Stimulated activated effector memory CD8-positive, alpha-beta T cell treated with anti-CD3 and anti-CD28 coated beads, Interleukin-12 subunit alpha, Interleukin-12 subunit beta, amount 100 ng/mL, for 72 hours (primary cell): ENCODE measurements at regions not wholly inside any gene's neighbourhood (a gene's known extent, or its start where the extent isn't known, plus 50 kb on each side); places are given as distances from the start of the nearest gene placed in this dataset.

Experiments used
- ATAC-seq: fragments of 150-1000 bp; cut with Tn5 transposase; 2 replicates; pipeline ENCODE4 v1.10.0; 2021
- DNase-seq, 2 donors: peaks; one replicate each; pipeline ENCODE4 v3.0.0; 2021 to 2022; ENCODE audit warnings: low spot score in 2 of 2
- H3K27ac Mint-ChIP-seq: one replicate; pipeline ENCODE4 v1.8.0; 2022; ENCODE audit warnings: mild to moderate bottlenecking, mixed read lengths
- H3K36me3 Mint-ChIP-seq: one replicate; pipeline ENCODE4 v1.8.0; 2022; ENCODE audit warnings: mild to moderate bottlenecking, mixed read lengths
- H3K4me1 Mint-ChIP-seq: one replicate; pipeline ENCODE4 v1.8.0; 2022; ENCODE audit warnings: mixed read lengths
- H3K4me3 Mint-ChIP-seq: one replicate; pipeline ENCODE4 v1.8.0; 2022; ENCODE audit warnings: mild to moderate bottlenecking, mixed read lengths
- H3K9me3 Mint-ChIP-seq: one replicate; pipeline ENCODE4 v1.8.0; 2022; ENCODE audit warnings: mixed read lengths

DNA sequence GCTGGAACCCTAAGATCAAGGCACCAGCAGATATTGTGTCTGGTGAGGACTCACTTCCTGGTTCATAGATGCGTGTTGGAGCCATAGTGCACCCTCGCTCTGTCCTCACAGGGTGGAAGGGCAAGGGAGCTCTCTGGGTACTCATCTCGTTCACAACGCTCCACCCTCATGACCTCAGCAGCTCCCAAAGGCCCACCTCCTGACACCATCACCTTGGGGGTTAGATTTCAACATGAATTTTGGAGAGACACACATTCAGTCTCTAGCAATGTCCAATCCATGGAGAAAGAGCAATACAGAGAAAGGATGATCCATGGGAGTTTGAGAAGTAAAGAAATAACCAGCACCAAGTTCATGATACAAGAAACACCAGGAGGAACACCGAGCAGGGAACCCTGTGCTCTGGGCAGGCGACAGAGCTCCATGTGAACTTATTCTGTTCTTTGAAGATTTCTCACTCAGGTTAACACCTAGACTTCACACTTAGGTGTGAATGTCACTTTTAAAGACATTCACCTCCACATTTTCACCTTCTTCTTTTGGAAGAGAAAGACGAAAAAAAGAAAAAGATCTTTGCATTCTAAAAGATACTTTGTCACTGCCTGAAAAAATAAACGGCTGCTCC lies 171.8 kb upstream of the FAM9B start:
- Mint-ChIP-seq H3K9me3 (no peaks in the 10 kb centered on the region), H3K4me3 (peak overlapping the region; percentile 43), H3K4me1 (peaks cover 20% of the 10 kb centered on the region)

DNA sequence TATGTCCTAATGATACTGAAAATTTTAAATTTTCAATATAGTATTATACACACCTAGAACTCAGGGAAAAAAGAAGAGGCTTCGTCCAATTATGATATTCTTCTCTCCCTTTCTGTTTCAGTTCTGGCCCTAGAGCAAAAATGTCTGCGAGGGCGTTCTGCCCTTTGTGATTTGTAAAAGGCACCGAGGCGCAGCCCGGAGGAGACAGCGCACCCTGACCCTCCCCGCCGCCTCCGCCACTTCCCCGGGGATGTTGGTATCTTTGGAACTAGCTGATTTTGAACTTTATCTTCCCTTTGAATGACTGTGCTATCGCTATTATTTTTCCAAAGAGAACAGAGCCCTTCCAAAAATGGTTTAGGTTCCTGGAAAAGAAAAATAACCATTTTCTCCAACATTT lies 173.2 kb upstream of the FAM9B start:
- H3K36me3 Mint-ChIP-seq, result no peaks in the 10 kb centered on the region
- no peaks in the 10 kb centered on the region for H3K9me3 Mint-ChIP-seq
- ATAC-seq, result no peak
- no peak overlapping the region for H3K27ac Mint-ChIP-seq
- no peak for DNase-seq
- H3K4me3 Mint-ChIP-seq, result no peak overlapping the region
- peaks cover 20% of the 10 kb centered on the region for H3K4me1 Mint-ChIP-seq

More for the DNA sequence above, 171.8 kb upstream of the FAM9B start:
- Mint-ChIP-seq H3K36me3 (no peaks in the 10 kb centered on the region), H3K27ac (peak overlapping the region; percentile 16)
- peak; percentile 60 for ATAC-seq
- DNase-seq, result no peak

DNA sequence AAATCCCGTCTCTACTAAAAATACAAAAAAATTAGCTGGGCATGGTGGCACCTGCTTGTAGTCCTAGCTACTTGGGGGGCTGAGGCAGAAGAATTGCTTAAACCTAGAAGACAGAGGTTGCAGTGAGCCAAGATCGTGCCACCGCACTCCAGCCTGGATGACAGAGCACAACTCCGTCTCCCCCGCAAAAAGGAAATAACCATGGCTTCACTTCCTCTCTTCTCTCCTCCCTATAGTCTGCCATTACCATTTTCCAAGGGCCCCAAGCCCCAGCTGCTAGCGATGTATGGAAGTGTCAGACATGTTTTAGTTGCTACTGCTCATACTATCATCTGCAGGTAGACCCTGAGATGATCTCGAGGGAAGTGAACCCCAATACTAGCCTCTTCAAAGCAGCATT lies 177.3 kb upstream of the FAM9B start:
- Mint-ChIP-seq H3K4me1 (peaks cover 7% of the 10 kb centered on the region), H3K36me3 (no peaks in the 10 kb centered on the region), H3K4me3 (no peak overlapping the region), H3K27ac (no peak overlapping the region), H3K9me3 (no peaks in the 10 kb centered on the region)
- no peak for ATAC-seq
- DNase-seq, result no peak

DNA sequence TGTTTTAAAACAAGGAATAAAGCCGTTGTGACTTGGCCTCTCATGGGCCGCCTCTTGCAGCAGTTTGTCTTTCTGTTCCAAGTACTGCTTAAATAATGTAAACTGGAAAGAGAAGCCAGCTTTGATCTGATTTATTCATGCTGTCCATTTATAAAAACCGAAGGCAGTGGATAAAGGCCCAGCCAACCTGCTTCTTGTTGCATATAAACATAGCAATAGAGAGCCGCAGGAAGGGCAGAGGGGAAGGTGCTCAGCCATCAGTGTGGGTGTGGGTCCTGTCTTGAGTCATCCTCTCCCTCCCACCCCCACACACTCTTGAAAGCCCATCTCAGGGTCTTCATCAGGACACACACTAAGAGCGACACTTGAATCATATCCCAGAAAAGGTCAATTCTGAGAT lies 187.9 kb upstream of the FAM9B start:
- H3K4me1 Mint-ChIP-seq, result no peaks in the 10 kb centered on the region
- no peak overlapping the region for H3K27ac Mint-ChIP-seq
- H3K9me3 Mint-ChIP-seq, result no peaks in the 10 kb centered on the region
- H3K36me3 Mint-ChIP-seq, result no peaks in the 10 kb centered on the region
- H3K4me3 Mint-ChIP-seq, result no peak overlapping the region
- DNase-seq (no peak), ATAC-seq (no peak)

DNA sequence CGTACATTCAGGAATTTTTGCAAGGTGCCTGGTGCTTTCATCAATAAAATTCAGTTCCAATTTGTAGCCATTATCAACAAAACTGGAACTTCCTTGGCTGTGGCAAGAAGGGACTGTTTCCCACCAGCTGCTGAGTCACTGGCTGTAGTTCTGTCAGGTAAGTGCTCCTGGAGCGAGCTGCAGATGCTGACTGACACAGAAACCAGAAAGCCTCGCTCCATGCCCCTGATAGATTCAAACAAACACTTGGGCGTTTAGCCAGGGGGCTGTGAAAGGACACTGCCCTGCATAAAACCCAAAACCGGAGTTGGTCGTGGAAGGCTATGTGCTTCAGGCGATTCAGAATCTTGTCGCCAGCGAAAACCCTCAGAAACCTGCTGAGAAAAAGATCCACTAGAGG lies 188.4 kb upstream of the FAM9B start:
- Mint-ChIP-seq H3K4me3 (no peak overlapping the region), H3K9me3 (no peaks in the 10 kb centered on the region), H3K27ac (no peak overlapping the region), H3K4me1 (no peaks in the 10 kb centered on the region), H3K36me3 (no peaks in the 10 kb centered on the region)
- no peak for DNase-seq
- no peak for ATAC-seq

DNA sequence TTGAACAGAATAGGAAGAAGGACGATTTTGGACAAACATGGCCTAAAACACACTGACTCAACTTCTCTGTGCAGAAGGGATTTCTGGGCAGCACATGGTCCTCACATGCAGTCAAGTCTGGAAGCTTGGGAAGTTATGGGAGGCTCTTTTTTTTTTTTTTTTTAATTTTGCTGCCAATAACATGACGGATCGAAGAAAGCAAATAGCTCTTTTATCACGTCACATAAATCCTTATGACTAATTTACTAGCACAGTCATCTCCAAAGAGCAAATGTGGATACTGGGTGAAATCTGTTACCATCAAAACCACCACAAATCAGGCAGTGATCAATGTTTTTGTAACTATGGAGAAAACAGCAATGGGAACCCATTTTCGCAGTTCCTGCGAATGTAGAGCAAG lies 193.3 kb upstream of the FAM9B start:
- DNase-seq, result no peak
- Mint-ChIP-seq H3K4me1 (peaks cover 9% of the 10 kb centered on the region), H3K36me3 (no peaks in the 10 kb centered on the region), H3K4me3 (no peak overlapping the region), H3K9me3 (no peaks in the 10 kb centered on the region), H3K27ac (no peak overlapping the region)
- no peak for ATAC-seq

DNA sequence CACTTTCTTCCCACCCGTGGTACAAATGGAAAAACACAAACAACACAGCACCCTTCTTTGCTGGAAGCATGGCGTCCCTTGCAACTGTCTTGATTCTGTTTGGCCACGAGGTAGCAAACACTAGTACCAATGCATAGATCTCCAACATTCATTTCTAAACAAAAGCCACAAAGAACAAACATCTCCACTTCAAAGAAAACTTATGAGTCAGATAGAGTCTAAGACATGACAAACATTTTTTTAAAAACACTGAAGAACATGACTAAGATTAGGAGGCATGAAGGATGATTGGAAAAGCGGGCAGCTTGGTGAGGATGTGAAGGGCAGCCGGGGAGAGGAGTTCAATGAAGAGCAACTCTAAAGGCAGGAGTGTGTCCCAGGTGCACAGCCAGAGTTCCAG lies 197.6 kb upstream of the FAM9B start:
- ATAC-seq, result peak; percentile 93
- no peak for DNase-seq
- no peak overlapping the region for H3K27ac Mint-ChIP-seq
- no peaks in the 10 kb centered on the region for H3K36me3 Mint-ChIP-seq
- H3K9me3 Mint-ChIP-seq, result no peaks in the 10 kb centered on the region
- H3K4me3 Mint-ChIP-seq, result no peak overlapping the region
- H3K4me1 Mint-ChIP-seq, result peaks cover 9% of the 10 kb centered on the region

DNA sequence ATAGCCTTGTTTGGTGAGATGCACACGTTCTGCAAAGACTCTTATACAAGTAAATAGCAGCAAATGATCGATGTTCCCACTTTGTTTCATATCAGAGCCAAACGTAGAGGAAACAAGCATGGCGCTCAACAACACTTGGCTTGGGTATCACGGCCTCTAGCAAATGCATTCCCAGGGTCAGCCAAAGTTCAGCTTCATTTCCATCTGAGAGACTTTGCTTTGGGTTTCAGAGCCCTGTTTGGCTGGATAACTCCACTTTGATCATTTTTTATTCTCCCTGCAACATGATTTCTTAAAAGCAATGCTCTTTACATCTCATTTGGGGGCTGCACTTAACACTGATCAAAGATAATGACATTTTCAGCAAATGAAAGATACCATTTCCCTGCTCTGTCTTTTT lies 199.2 kb upstream of the FAM9B start:
- no peaks in the 10 kb centered on the region for H3K36me3 Mint-ChIP-seq
- H3K9me3 Mint-ChIP-seq, result no peaks in the 10 kb centered on the region
- H3K4me3 Mint-ChIP-seq, result no peak overlapping the region
- DNase-seq, result no peak
- ATAC-seq, result no peak
- peaks cover 9% of the 10 kb centered on the region for H3K4me1 Mint-ChIP-seq
- H3K27ac Mint-ChIP-seq, result no peak overlapping the region

DNA sequence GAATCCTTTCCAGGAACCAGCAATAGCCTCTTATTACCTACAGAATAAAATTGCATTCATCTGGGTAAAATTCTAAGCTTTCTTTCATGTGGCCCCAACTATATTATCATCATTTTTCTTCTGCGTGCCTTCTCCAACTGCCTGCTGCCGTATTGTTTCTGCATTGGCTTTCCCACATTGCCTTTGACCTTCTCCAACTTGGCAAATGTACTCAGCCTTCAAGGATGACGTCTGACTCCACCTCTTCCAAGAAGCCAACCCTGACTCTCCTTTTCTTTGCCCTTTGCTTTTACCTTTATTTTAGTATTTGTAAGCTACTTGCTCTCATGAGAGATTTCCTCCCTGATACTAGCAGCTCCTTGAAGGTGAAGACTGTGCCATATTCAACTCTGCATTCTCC lies 200.4 kb upstream of the FAM9B start:
- no peaks in the 10 kb centered on the region for H3K36me3 Mint-ChIP-seq
- H3K4me3 Mint-ChIP-seq, result no peak overlapping the region
- H3K4me1 Mint-ChIP-seq, result peaks cover 9% of the 10 kb centered on the region
- ATAC-seq (no peak), DNase-seq (no peak)
- no peaks in the 10 kb centered on the region for H3K9me3 Mint-ChIP-seq
- peak overlapping the region; percentile 50 for H3K27ac Mint-ChIP-seq

DNA sequence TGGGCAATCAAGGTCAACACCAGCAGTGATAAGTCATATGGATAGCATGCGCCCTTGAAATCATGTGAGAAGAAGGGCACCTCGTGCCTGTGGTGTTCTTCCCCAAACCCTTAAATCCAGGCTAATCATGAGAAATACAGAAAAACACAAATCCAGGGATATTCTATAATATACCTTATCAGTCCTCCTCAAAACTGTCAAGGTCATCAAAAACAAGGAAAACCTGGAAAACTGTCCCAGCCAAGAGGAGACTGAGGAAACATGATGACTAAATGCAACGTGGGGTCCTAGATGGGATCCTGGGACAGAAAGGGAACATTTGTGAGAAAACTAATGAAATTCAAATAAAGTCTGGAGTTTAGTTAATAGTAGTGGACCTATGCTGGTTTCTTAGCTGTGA lies 201.8 kb upstream of the FAM9B start:
- Mint-ChIP-seq H3K27ac (no peak overlapping the region), H3K9me3 (no peaks in the 10 kb centered on the region), H3K4me1 (peaks cover 9% of the 10 kb centered on the region), H3K4me3 (no peak overlapping the region), H3K36me3 (no peaks in the 10 kb centered on the region)
- DNase-seq, result no peak
- ATAC-seq, result no peak

DNA sequence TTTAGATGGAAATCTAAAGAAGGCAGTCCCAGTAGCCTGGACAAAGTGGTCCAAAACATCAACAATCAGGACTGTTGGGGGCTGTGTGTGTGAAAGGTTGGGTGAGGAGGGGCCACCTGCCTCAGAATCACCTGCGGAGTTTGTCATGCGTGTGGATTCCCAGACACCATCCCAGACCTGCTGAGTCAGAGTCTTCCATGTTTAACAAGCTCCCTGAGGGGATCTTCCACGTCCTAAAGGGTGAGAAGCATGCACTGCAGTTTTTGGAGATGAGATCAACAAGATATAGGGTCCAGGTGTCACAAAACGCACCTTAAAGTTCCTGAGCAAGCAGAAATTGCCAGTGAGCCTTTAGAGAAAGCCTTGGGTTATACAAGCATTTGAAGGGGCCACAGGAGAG lies 207.0 kb upstream of the FAM9B start:
- no peak overlapping the region for H3K4me3 Mint-ChIP-seq
- no peak for DNase-seq
- H3K9me3 Mint-ChIP-seq, result no peaks in the 10 kb centered on the region
- no peak overlapping the region for H3K27ac Mint-ChIP-seq
- ATAC-seq, result no peak
- no peaks in the 10 kb centered on the region for H3K36me3 Mint-ChIP-seq
- H3K4me1 Mint-ChIP-seq, result no peaks in the 10 kb centered on the region

DNA sequence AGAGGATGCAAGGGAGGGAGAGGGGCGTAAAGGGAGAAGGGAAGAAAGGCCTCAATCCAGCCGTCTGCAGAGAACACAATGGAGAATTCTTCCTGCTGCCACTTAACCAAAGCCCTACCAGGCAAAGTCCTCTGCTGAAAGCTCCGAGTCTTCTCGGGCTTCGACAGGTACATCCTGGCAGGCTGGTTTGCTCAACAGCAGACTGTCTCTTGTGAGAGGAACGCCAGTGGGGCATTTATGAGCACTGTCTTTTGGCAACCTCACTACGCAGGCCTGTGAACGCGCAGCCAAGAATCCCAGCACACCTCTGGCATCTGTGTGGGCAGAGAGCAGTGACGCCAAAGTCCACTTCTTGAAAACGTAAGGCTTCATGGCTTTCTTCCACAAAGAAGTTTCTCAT lies 207.5 kb upstream of the FAM9B start:
- no peaks in the 10 kb centered on the region for H3K9me3 Mint-ChIP-seq
- no peak overlapping the region for H3K4me3 Mint-ChIP-seq
- no peak for DNase-seq
- H3K4me1 Mint-ChIP-seq, result no peaks in the 10 kb centered on the region
- no peak for ATAC-seq
- H3K27ac Mint-ChIP-seq, result no peak overlapping the region
- H3K36me3 Mint-ChIP-seq, result no peaks in the 10 kb centered on the region

DNA sequence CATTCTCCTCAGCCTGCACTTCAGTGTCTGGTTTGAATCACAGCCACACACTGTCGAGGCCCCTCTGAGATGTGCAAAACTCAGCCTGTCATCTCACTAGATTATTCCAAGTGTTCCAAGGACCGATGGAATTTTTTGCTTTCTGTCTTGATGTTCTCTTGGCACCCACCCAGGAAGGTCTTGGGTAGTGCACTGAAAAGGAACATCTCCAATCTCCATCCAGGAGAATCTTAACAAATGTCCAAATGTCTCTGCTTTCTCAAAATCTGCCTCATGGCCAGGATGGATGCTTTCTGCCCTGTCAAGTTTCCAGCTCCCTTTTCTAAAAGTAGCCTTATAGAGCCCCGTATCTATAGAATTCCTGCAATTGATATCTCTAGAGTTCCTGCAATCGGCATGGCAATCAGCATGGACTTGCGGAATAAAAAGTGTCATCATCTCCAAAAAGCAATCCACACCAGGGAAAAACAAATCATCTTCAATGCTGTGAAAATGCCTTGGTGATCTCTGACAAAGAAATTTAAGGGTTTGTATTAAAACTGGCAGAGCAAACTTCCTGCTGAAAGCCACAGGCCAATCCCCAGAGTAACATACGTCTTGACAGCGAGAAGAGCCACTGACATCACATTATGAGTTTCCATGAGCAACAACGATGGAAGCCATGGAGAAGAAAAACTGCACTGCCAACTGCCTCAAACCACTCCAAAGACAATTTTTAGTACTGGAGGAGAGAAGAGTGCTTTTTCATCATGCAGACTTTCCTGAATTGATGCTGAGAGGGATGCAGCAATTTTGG lies 215.3 kb upstream of the FAM9B start:
- DNase-seq, result no peak
- no peaks in the 10 kb centered on the region for H3K9me3 Mint-ChIP-seq

DNA sequence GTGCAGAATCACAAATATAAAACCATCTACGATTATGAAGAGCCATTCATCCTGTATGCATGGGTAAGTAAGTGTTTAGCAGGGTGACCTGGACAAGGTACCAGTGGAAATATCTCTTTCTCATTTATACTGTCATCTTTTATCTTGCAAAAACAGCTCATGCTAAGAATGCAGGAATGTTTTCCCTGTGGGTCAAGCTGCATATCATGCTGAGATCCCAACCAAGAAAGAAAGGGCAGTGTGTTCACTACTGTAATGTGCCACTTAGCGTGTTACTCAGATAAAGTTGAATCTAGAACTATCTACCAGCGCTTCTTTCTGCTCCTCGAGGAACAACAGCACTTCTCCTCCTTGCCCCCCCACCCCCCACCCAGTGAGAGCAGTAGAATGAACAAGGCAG lies 212.7 kb upstream of the TBL1X start:
- ATAC-seq (no peak), DNase-seq (no peak)
- Mint-ChIP-seq H3K27ac (no peak overlapping the region), H3K9me3 (no peaks in the 10 kb centered on the region), H3K4me1 (no peaks in the 10 kb centered on the region), H3K4me3 (no peak overlapping the region), H3K36me3 (no peaks in the 10 kb centered on the region)

More for the DNA sequence above, 215.3 kb upstream of the FAM9B start:
- no peak for ATAC-seq
- no peaks in the 10 kb centered on the region for H3K4me1 Mint-ChIP-seq
- H3K4me3 Mint-ChIP-seq, result no peak overlapping the region
- no peak overlapping the region for H3K27ac Mint-ChIP-seq
- no peaks in the 10 kb centered on the region for H3K36me3 Mint-ChIP-seq

DNA sequence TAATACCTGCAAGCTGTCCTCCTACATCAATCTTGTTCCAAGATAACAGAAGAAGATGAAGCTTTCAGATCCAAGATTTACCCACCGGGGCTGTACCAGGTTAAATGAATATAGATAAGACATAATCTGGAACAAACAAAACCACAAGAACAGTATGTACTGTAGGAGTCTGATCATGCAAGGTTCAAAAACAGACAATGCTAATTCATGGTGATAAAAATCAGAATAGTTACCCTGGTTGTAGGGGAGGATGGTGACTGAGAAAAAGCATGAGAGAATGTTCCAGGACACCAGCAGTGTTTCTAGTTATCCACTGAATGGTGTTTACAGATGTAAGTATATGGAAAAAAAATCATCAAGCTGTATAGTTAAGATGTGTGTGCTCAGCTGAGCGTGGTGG lies 211.6 kb upstream of the TBL1X start:
- Mint-ChIP-seq H3K27ac (no peak overlapping the region), H3K9me3 (no peaks in the 10 kb centered on the region), H3K4me3 (no peak overlapping the region), H3K36me3 (no peaks in the 10 kb centered on the region), H3K4me1 (no peaks in the 10 kb centered on the region)
- ATAC-seq (no peak), DNase-seq (no peak)

DNA sequence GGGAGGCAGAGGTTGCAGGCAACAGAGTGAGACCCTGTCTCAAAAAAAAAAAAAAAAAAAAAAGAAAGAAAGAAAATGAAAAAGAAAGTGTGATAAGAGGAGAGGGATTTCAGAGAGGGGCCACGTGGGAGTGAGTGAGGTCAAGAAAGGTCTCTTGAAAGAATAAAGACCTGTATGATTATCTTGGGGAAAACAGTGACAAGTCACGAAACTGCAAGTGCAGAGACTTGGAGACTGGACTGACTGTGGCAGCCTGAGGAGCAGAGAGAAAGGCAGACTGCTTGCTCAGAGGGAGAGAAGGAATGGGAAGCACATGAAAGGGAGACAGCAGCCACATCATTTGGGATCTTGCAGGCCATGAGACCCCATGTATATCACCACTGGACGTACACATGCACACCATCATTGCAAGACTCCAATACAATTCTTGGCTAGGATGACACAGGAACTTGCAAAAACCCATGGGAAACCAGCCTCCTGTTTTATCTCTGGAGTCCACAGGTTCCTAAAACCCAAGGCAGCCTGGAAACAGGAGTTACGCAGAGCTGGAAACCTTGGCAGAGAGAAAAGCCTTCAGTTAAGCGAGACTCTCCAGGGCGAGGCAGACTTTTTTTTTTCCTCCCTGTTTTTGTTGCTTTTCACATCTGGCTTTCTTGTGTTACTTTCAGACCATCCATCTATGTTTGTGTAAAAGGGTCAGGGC lies 207.0 kb upstream of the TBL1X start:
- H3K9me3 Mint-ChIP-seq, result no peaks in the 10 kb centered on the region
- DNase-seq (no peak), ATAC-seq (no peak)
- H3K4me1 Mint-ChIP-seq, result peaks cover 5% of the 10 kb centered on the region
- H3K36me3 Mint-ChIP-seq, result no peaks in the 10 kb centered on the region
- no peak overlapping the region for H3K4me3 Mint-ChIP-seq
- H3K27ac Mint-ChIP-seq, result no peak overlapping the region
